GM18511 (cell line): ENCODE measurements at regions not wholly inside any gene's neighbourhood (a gene's known extent, or its start where the extent isn't known, plus 50 kb on each side); places are given as distances from the start of the nearest gene placed in this dataset.

Experiments
- ATAC-seq: cut with Tn5 transposase; IDR thresholded peaks from one replicate; pipeline ENCODE4 v1.9.1; 2021; ENCODE audit warnings: mild to moderate bottlenecking, moderate library complexity; ENCODE audit not compliant: unreplicated experiment

- ATAC-seq: no peak
These were observed 506.7 kb downstream of the GLRX3 start for GRCh38 chr10:130642926-130643325.

DNA sequence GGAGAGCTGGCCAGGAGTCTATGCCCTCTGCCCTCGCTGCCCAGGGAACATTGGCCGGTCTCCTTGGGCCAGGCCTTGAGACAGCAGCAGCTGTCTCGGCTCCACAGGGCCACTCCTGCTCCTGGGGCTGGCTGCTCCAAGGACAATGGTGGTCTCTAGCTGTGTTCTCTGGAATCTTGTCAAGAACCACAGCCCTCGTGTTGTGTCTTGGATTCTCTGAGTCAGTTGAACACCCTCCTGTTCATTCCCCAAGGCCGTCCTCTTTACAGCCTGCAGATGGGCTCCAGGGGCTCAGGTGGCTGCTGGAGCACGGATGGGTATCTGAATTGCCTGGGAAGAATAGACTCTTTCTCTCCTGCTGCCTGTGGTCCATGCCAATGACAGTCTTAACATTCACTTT lies 511.1 kb downstream of the GLRX3 start:
- no peak for ATAC-seq

- ATAC-seq: no peak
These were observed 512.6 kb downstream of the GLRX3 start for GRCh38 chr10:130648807-130649206.

DNA sequence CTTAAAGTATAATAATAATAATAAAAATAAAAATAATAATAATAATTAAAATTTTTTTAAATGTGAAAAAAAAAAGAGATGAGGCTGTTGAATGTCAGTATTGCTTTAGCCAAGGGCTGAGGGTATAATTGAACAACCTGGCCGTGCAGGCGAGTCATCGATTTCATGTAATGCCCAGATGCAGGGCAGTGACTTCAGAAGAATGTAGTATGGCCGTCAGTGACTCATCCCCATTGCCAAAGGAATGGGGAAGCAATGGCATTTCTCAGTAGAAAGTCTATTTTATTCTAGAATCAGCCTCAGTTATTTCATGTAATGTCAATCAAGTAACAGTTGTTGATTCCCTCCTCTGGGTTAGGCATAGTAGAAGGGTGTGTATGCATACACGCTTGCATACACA lies 516.4 kb downstream of the GLRX3 start:
- no peak for ATAC-seq

DNA sequence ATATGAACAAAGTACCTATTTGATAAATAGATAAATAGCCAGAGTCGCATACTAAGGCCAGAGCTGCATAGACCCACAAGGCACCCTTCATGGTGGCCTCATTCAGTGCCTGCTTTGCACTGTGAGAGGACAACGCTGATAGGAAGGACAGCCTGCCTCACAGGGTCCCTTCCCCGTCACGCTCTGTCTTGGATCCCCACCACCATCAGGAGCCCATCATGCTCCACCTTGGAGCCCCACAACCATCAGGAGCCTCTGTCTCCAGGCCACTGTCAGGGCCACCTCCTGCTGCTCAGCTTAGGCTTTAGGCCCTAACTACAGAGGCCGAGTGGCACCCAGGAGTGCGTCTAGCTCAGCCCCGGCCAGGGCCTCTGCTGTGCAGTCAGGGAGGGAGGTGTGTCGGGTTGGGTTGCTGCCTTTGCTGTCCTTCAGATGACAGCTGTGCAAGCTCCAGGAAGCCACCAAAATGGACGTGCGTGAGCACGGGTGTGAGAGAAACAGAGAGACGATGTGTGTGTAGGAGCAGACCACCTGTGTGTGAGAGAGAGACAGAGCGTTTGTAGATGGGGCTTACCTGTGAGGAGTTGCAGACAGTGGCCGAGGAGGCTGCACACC lies 516.9 kb downstream of the GLRX3 start:
- no peak for ATAC-seq

GRCh38 chr10:130654726-130655125 lies 518.5 kb downstream of the GLRX3 start:
- no peak for ATAC-seq

GRCh38 chr10:130655313-130656186 lies 519.4 kb downstream of the GLRX3 start:
- ATAC-seq: no peak

DNA sequence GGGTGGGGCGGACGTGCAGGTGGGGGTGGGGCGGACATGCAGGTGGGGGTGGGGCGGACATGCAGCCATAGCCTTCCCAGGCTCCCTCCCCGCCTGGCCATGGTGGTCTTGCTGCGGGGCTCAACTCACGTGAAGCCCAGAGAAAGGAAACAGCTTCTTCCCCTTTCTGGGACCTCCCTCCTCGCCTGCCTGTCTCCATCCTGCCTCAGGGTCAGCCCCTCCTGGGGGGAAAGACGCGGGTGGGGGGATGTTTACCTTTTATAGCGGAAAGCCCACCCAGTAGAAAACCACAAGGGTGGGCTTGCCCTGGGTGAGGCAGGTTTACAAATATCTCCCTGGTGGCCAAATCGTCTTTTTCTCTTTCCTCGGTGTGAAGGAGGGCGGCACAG lies 520.0 kb downstream of the GLRX3 start:
- no peak for ATAC-seq

DNA sequence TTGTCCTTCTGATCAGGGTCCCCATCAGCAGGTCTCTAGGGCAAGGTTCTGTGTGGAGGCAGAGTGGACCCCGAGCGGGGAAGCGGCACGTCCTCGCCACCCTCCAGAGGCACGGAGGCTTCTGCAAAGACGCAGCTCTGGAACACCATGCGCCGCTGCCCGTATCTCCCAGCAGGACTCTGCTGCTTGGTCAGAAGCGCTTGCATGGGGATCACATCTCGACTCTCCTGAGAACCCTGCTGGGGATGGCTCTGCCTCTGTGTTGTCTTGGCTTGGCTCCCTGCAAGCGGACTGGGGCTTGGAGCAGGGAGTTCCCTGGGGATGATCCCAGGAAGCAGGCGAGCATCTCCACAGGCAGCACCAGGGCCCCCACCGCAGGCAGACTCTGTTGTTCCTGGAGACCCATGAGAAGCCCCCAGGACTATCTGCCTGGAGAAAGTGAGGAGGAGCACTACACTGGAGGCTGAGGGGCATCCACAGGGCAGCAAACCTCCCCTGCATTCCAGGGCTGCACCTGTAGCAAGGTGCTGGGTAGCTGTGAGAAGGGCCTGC lies 520.5 kb downstream of the GLRX3 start:
- ATAC-seq: no peak

- ATAC-seq: no peak
These were observed 522.6 kb downstream of the GLRX3 start for GRCh38 chr10:130658687-130659290.

GRCh38 chr10:130659528-130659927 lies 523.3 kb downstream of the GLRX3 start:
- ATAC-seq: no peak

- ATAC-seq: no peak
These were observed 524.1 kb downstream of the GLRX3 start for GRCh38 chr10:130660266-130660665.

DNA sequence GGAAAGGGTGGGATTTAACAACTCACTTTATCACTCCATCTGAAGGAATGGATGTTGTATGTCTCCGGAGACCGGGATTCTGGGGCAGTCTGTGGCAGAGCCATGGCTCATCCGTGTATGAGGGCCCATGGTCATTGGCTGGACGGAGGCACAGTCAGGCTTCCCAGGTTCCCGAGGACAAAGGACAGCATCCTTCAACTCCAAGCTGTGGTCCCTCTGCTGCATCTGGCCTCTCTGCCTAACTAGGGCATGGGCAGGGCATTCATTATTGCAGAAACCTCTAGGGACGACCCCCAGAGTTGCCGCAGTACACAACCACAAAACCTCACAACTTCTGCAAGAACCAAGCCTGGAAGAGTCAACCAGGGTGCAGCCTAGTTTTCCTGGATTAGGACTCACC lies 525.2 kb downstream of the GLRX3 start:
- no peak for ATAC-seq

- ATAC-seq: no peak
These were observed 526.6 kb downstream of the GLRX3 start for GRCh38 chr10:130662775-130663174.

- no peak for ATAC-seq
These were observed 528.3 kb downstream of the GLRX3 start for GRCh38 chr10:130664526-130664925.

- no peak for ATAC-seq
These were observed 530.0 kb downstream of the GLRX3 start for GRCh38 chr10:130666215-130666614.

DNA sequence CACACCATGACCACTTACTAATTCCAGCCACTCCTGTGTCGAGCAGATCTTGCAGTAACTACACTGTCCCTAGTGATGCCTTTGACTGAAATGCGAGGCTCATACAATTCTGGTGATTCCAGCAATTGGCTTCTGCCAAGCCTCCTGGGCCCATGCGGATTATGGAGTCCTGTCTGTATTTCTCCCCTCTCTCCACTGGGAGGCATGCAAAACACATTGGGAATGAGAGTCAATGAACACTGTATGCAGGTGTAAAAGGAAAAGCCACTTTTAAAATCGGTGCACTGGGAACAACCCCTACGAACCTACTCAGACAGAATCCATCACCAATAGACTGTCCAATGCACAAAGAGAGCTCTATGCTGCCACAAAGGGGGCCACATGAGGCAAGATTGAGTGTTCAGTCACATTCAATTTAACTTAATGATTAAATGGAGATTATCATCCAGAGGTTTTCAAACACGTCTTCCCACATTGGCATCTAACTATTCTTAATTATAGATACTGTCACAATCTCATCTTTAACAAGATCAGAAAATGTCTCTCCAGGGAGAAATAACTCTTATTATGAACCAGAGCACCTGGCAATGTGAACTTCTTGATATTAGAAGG lies 550.6 kb downstream of the GLRX3 start:
- no peak for ATAC-seq

DNA sequence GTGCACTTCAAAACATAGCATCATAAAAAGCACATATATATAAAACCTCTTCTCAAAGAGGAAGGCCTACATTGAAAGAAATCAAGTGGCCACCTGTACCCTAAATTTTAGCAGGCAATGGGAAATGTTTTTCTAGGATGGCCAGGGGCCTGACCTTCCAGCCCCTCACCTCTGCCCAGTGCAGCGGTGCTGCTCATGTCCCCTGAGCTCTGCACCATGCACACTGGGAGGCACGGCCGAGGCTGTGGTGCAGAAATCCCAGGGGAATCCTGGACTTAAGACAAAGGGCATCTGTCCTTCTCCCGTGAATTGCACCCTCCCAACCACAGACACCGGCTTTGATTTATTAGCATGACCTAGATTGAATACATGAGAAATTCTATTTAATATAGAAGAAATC lies 551.4 kb downstream of the GLRX3 start:
- ATAC-seq: no peak

DNA sequence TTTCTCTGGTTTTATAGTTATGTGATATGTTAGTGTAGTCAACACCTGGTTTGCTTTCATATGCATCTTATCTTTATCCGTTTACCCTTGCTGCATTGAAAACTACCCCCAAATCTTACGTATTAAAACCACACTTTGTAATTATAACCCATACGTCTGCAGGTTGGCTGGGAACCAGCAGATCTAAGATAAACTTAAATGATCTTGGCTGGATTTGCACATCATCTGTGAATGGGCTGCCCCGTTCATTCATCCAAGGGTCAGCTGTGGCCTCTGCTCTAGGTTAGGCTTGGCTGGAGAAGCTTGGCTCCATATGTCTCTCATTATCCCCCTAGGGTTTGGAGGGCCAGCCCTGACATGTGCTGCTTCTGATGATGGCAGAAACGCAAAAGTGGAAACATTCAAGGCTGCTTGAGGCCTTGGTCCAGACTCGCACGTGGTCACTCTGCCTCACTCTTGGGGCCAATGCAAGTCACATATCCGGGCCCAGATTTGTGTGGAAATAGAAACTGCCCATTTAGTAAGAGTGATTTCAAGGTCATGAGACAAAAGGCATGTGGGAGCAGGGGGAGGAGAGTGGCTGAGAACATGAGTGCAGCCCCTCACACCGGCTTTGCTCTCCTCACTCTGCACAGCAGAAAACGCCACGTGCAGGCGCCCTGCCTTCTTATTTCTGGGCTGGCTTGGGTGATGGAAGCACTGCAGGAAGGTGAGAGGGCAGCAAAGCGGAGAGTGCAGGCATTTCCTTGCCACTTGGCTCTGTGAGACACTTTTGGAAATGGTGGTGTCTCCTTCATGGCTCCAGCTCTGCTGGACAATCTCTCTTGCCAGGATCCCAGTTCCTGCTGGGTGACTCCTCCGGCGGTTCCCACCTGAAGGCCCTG lies 553.8 kb downstream of the GLRX3 start:
- ATAC-seq: no peak

DNA sequence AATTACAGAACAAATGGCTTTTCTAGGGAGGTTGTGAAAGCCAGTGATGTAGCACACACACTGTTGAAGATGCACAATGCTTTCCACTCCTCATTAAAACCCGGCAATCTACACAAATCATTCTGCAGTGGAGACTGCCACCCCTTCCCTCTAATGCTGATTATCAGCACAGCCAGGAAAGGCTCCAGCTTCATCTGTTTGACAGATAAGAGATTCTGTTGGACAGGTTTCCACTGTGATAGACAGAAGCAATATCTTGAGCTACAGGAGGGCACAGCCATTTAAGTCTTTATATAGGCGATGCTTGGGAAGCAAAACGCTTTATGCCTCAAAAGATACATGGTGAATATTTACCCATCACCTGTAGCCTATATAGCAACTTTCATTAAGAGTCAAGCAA lies 555.6 kb downstream of the GLRX3 start:
- ATAC-seq: no peak
